ENCODE measurements at regions not wholly inside any gene's neighbourhood (a gene's known extent, or its start where the extent isn't known, plus 50 kb on each side); places are given as distances from the start of the nearest gene placed in this dataset.
"Not testable (repeated sequence)": the region's sequence is repeated elsewhere in the genome, so short reads cannot be mapped to it uniquely, and the experiment has no call there.

- no peak for DNase-seq
Measured at GRCh38 chr6:66326228-66326627, 619.2 kb upstream of the EYS start.

- no peak for DNase-seq
Measured at GRCh38 chr6:66321017-66321416, 614.0 kb upstream of the EYS start.

- no peak for DNase-seq
Measured at GRCh38 chr6:66307490-66307889, 600.5 kb upstream of the EYS start.

GRCh38 chr6:66291905-66292304 is 584.9 kb upstream of the EYS start:
- no peak for DNase-seq

- DNase-seq, result no peak
Measured at GRCh38 chr6:66289889-66290288, 582.9 kb upstream of the EYS start.

- DNase-seq, result no peak
Measured at GRCh38 chr6:66278115-66278514, 571.1 kb upstream of the EYS start.

GRCh38 chr6:66277400-66277799 is 570.4 kb upstream of the EYS start:
- DNase-seq, result no peak

- DNase-seq, result no peak
Measured at GRCh38 chr6:66265737-66266136, 558.7 kb upstream of the EYS start.

GRCh38 chr6:66264376-66264775 is 557.4 kb upstream of the EYS start:
- DNase-seq, result no peak

GRCh38 chr6:66258731-66259487 is 551.9 kb upstream of the EYS start:
- DNase-seq, result not testable (repeated sequence)

- no peak for DNase-seq
Measured at GRCh38 chr6:66245231-66245630, 538.2 kb upstream of the EYS start.

- no peak for DNase-seq
Measured at GRCh38 chr6:66238851-66239250, 531.8 kb upstream of the EYS start.

GRCh38 chr6:66232890-66233289 is 525.9 kb upstream of the EYS start:
- no peak for DNase-seq

- no peak for DNase-seq
Measured at GRCh38 chr6:66230591-66230990, 523.6 kb upstream of the EYS start.

- no peak for DNase-seq
Measured at GRCh38 chr6:66226109-66226508, 519.1 kb upstream of the EYS start.

GRCh38 chr6:66210964-66211363 is 503.9 kb upstream of the EYS start:
- no peak for DNase-seq

GRCh38 chr6:66200390-66200789 is 493.4 kb upstream of the EYS start:
- no peak for DNase-seq

GRCh38 chr6:66199171-66199570 is 492.1 kb upstream of the EYS start:
- DNase-seq, result no peak

GRCh38 chr6:66198062-66198624 is 491.1 kb upstream of the EYS start:
- no peak for DNase-seq

- DNase-seq, result no peak
Measured at GRCh38 chr6:66190858-66191257, 483.8 kb upstream of the EYS start.

GRCh38 chr6:66189915-66190314 is 482.9 kb upstream of the EYS start:
- DNase-seq, result no peak

- DNase-seq, result no peak
Measured at GRCh38 chr6:66186756-66187155, 479.7 kb upstream of the EYS start.

GRCh38 chr6:66184091-66184490 is 477.1 kb upstream of the EYS start:
- no peak for DNase-seq

GRCh38 chr6:66179361-66179760 is 472.3 kb upstream of the EYS start:
- no peak for DNase-seq

GRCh38 chr6:66173587-66173986 is 466.6 kb upstream of the EYS start:
- DNase-seq, result no peak
